ENCODE measurements at regions not wholly inside any gene's neighbourhood (a gene's known extent, or its start where the extent isn't known, plus 50 kb on each side); places are given as distances from the start of the nearest gene placed in this dataset.

- H3K9me2 ChIP-seq (replicated peaks; ENCODE audit: control insufficient read depth, low read length), result no peaks in the 10 kb centered on the region
- no peak for TF ChIP-seq EZH2phosphoT487 (IDR thresholded peaks at IDR 0.05; ENCODE audit: borderline replicate concordance, low read length)
- TF ChIP-seq, protein P1, sequence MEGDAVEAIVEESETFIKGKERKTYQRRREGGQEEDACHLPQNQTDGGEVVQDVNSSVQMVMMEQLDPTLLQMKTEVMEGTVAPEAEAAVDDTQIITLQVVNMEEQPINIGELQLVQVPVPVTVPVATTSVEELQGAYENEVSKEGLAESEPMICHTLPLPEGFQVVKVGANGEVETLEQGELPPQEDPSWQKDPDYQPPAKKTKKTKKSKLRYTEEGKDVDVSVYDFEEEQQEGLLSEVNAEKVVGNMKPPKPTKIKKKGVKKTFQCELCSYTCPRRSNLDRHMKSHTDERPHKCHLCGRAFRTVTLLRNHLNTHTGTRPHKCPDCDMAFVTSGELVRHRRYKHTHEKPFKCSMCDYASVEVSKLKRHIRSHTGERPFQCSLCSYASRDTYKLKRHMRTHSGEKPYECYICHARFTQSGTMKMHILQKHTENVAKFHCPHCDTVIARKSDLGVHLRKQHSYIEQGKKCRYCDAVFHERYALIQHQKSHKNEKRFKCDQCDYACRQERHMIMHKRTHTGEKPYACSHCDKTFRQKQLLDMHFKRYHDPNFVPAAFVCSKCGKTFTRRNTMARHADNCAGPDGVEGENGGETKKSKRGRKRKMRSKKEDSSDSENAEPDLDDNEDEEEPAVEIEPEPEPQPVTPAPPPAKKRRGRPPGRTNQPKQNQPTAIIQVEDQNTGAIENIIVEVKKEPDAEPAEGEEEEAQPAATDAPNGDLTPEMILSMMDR (IDR thresholded peaks at IDR 0.05; ENCODE audit: low read depth, low read length, poor library complexity, severe bottlenecking), result no peak
Observed at GRCh38 chr11:42265072-42265471, 805.6 kb upstream of the LRRC4C start.

DNA sequence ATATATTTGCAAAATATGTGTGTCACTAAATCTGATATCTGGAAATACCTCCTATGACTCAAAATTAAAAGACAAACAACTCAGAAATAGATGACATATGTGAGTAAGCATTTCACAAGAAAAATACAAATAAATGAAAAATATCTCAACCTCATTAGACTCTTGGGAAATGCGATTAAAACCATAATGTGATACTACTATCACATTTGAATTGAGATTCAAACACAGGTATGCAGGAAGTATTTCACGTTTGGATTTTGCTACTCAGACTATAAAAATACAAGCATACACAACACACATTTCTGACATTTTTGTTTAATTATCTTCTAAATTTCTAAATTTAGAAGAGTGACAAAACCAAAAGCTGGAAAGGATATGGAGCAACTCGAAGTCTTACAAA is 811.9 kb upstream of the LRRC4C start:
- H3F3A ChIP-seq (ENCODE audit: control insufficient read depth, insufficient read depth), result no peaks in the 10 kb centered on the region
- no peaks in the 10 kb centered on the region for H3K9me2 ChIP-seq (replicated peaks; ENCODE audit: control insufficient read depth, low read length)
- no peak overlapping the region for H3K4me3 ChIP-seq (ENCODE audit: low read length)

More at GRCh38 chr11:42265072-42265471, 805.6 kb upstream of the LRRC4C start:
- Histone ChIP-seq H3F3A (ENCODE audit: control insufficient read depth, insufficient read depth) (no peaks in the 10 kb centered on the region), H3K79me2 (ENCODE audit: control insufficient read depth, low read length) (no peaks in the 10 kb centered on the region), H3K27me3 (ENCODE audit: control insufficient read depth, low read length) (no peaks in the 10 kb centered on the region), H3K4me1 (ENCODE audit: control insufficient read depth, low read length) (no peaks in the 10 kb centered on the region), H3K27ac (ENCODE audit: low read depth, low read length) (no peak overlapping the region), H3K4me2 (ENCODE audit: low read length) (no peak overlapping the region), H3K9me3 (ENCODE audit: control insufficient read depth, insufficient read depth, low read length) (no peaks in the 10 kb centered on the region), H3K36me3 (ENCODE audit: control insufficient read depth, low read length) (no peaks in the 10 kb centered on the region), H4K20me1 (ENCODE audit: control insufficient read depth, insufficient read depth, low read depth, low read length) (no peaks in the 10 kb centered on the region), H3K4me3 (ENCODE audit: low read length) (no peak overlapping the region)

DNA sequence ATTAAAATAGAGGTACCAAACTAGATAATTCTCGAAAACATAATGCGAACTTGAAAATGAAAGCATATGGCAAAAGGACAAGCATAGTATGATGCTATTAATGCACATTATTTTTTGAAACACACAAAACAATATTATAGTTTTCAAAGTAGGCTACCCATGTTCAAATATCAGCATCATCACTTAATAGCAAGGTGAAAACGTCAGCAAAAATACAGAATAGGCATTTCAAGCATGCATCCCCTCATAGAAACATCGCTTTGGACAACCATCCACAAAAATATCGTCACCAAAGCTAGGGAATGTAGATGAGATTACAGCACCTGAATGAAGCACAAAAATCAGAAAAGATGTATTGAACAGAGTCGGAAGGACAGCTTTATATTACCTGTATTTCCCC is 814.5 kb upstream of the LRRC4C start:
- TF ChIP-seq, protein P1 (IDR thresholded peaks at IDR 0.05; ENCODE audit: low read depth, low read length, poor library complexity, severe bottlenecking), result no peak
- no peak for TF ChIP-seq EZH2phosphoT487 (IDR thresholded peaks at IDR 0.05; ENCODE audit: borderline replicate concordance, low read length)
- Histone ChIP-seq H3K79me2 (ENCODE audit: control insufficient read depth, low read length) (no peaks in the 10 kb centered on the region), H3K9me3 (ENCODE audit: control insufficient read depth, insufficient read depth, low read length) (no peaks in the 10 kb centered on the region), H3F3A (ENCODE audit: control insufficient read depth, insufficient read depth) (no peaks in the 10 kb centered on the region), H3K4me1 (ENCODE audit: control insufficient read depth, low read length) (no peaks in the 10 kb centered on the region), H3K9me2 (replicated peaks; ENCODE audit: control insufficient read depth, low read length) (no peaks in the 10 kb centered on the region), H3K4me3 (ENCODE audit: low read length) (no peak overlapping the region), H4K20me1 (ENCODE audit: control insufficient read depth, insufficient read depth, low read depth, low read length) (no peaks in the 10 kb centered on the region), H3K4me2 (ENCODE audit: low read length) (no peak overlapping the region), H3K36me3 (ENCODE audit: control insufficient read depth, low read length) (no peaks in the 10 kb centered on the region), H3K27ac (ENCODE audit: low read depth, low read length) (no peak overlapping the region), H3K27me3 (ENCODE audit: control insufficient read depth, low read length) (no peaks in the 10 kb centered on the region)

More for the DNA sequence above, 811.9 kb upstream of the LRRC4C start:
- no peak overlapping the region for H3K27ac ChIP-seq (ENCODE audit: low read depth, low read length)
- H3K79me2 ChIP-seq (ENCODE audit: control insufficient read depth, low read length), result no peaks in the 10 kb centered on the region
- H3K4me1 ChIP-seq (ENCODE audit: control insufficient read depth, low read length), result no peaks in the 10 kb centered on the region
- no peaks in the 10 kb centered on the region for H3K27me3 ChIP-seq (ENCODE audit: control insufficient read depth, low read length)
- no peaks in the 10 kb centered on the region for H3K36me3 ChIP-seq (ENCODE audit: control insufficient read depth, low read length)
- no peaks in the 10 kb centered on the region for H3K9me3 ChIP-seq (ENCODE audit: control insufficient read depth, insufficient read depth, low read length)
- no peaks in the 10 kb centered on the region for H4K20me1 ChIP-seq (ENCODE audit: control insufficient read depth, insufficient read depth, low read depth, low read length)
- H3K4me2 ChIP-seq (ENCODE audit: low read length), result no peak overlapping the region
- TF ChIP-seq, protein P1 (IDR thresholded peaks at IDR 0.05; ENCODE audit: low read depth, low read length, poor library complexity, severe bottlenecking), result no peak
- TF ChIP-seq EZH2phosphoT487 (IDR thresholded peaks at IDR 0.05; ENCODE audit: borderline replicate concordance, low read length), result no peak

Data from DOHH2 (cell line).